ENCODE measurements at regions not wholly inside any gene's neighbourhood (a gene's known extent, or its start where the extent isn't known, plus 50 kb on each side); places are given as distances from the start of the nearest gene placed in this dataset.

DNA sequence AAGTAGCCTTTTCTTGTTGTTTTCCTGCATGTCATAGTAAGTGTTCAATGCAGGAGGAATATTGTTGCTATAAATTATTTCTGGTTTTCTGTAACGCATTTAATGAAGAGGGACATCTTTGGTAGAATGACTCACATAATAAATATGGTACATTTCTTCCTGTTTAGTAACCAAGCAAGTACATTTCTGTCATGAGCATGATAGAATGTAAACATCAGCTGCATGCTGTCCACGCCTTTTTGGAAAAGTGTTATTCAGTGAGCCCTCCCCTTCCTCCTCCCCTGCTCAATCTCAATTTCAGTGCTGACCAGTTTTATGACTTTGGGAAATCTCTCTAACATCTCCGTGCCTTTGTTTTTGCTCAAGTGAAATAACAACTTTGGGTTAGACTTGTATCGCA, 664.0 kb downstream of the XPNPEP1 start:
- H3K27ac ChIP-seq (ENCODE audit: low read depth, low read length, poor library complexity, severe bottlenecking): no peak overlapping the region
- H2AFZ ChIP-seq (ENCODE audit: low read length): no peak overlapping the region
- H3K4me3 ChIP-seq (ENCODE audit: low read depth, low read length, poor library complexity, severe bottlenecking): no peak overlapping the region
- no peaks in the 10 kb centered on the region for H3K79me2 ChIP-seq (ENCODE audit: insufficient read depth, low read length)
- H3K9me2 ChIP-seq (ENCODE audit: low read depth, low read length): no peaks in the 10 kb centered on the region
- H3K27me3 ChIP-seq (ENCODE audit: insufficient read depth, low read length): no peaks in the 10 kb centered on the region
- no peak overlapping the region for H3K4me2 ChIP-seq (ENCODE audit: low read length)
- H3K9me3 ChIP-seq (ENCODE audit: low read length): no peaks in the 10 kb centered on the region
- H4K20me1 ChIP-seq (ENCODE audit: insufficient read depth, low read length): no peaks in the 10 kb centered on the region
- no peaks in the 10 kb centered on the region for H3F3A ChIP-seq (ENCODE audit: insufficient read depth, low read length)
- no peaks in the 10 kb centered on the region for H3K36me3 ChIP-seq (ENCODE audit: insufficient read depth, low read length)
- no peak overlapping the region for H3K9ac ChIP-seq (ENCODE audit: low read length)
- TF ChIP-seq EZH2 (IDR thresholded peaks at IDR 0.05; ENCODE audit: borderline replicate concordance, low read length): no peak
- TF ChIP-seq, protein P1, sequence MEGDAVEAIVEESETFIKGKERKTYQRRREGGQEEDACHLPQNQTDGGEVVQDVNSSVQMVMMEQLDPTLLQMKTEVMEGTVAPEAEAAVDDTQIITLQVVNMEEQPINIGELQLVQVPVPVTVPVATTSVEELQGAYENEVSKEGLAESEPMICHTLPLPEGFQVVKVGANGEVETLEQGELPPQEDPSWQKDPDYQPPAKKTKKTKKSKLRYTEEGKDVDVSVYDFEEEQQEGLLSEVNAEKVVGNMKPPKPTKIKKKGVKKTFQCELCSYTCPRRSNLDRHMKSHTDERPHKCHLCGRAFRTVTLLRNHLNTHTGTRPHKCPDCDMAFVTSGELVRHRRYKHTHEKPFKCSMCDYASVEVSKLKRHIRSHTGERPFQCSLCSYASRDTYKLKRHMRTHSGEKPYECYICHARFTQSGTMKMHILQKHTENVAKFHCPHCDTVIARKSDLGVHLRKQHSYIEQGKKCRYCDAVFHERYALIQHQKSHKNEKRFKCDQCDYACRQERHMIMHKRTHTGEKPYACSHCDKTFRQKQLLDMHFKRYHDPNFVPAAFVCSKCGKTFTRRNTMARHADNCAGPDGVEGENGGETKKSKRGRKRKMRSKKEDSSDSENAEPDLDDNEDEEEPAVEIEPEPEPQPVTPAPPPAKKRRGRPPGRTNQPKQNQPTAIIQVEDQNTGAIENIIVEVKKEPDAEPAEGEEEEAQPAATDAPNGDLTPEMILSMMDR (IDR thresholded peaks at IDR 0.05; ENCODE audit: low read length): no peak
- no peaks in the 10 kb centered on the region for H3K4me1 ChIP-seq (ENCODE audit: insufficient read depth, low read length, severe bottlenecking)

DNA sequence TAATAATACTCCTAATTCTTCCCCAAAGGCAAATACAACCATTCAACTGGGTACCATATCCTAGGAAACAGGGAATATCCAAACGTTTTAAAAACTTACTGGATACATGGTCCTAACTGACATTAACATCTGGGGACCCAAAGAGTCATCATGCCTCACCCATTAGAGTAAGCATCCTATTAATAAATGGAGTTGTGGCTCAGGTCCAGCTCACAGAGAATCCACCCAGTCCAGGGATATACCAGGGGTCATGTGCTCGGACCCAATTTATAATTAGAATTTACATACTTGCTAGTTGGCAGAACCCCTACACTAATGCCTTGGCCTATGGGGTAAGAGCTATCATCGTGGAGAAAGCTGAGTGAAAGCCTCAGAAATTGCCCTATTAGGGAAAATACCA, 670.0 kb downstream of the XPNPEP1 start:
- Histone ChIP-seq H2AFZ (ENCODE audit: low read length) (no peak overlapping the region), H3K27me3 (ENCODE audit: insufficient read depth, low read length) (no peaks in the 10 kb centered on the region), H3K4me3 (ENCODE audit: low read depth, low read length, poor library complexity, severe bottlenecking) (no peak overlapping the region), H3K4me2 (ENCODE audit: low read length) (no peak overlapping the region), H3K9ac (ENCODE audit: low read length) (no peak overlapping the region), H3K4me1 (ENCODE audit: insufficient read depth, low read length, severe bottlenecking) (no peaks in the 10 kb centered on the region), H3K36me3 (ENCODE audit: insufficient read depth, low read length) (no peaks in the 10 kb centered on the region), H3K27ac (ENCODE audit: low read depth, low read length, poor library complexity, severe bottlenecking) (no peak overlapping the region), H3F3A (ENCODE audit: insufficient read depth, low read length) (no peaks in the 10 kb centered on the region), H4K20me1 (ENCODE audit: insufficient read depth, low read length) (no peaks in the 10 kb centered on the region), H3K9me2 (ENCODE audit: low read depth, low read length) (no peaks in the 10 kb centered on the region), H3K79me2 (ENCODE audit: insufficient read depth, low read length) (no peaks in the 10 kb centered on the region), H3K9me3 (ENCODE audit: low read length) (no peaks in the 10 kb centered on the region)
- no peak for TF ChIP-seq EZH2 (IDR thresholded peaks at IDR 0.05; ENCODE audit: borderline replicate concordance, low read length)
- TF ChIP-seq, protein P1 (IDR thresholded peaks at IDR 0.05; ENCODE audit: low read length): no peak

DNA sequence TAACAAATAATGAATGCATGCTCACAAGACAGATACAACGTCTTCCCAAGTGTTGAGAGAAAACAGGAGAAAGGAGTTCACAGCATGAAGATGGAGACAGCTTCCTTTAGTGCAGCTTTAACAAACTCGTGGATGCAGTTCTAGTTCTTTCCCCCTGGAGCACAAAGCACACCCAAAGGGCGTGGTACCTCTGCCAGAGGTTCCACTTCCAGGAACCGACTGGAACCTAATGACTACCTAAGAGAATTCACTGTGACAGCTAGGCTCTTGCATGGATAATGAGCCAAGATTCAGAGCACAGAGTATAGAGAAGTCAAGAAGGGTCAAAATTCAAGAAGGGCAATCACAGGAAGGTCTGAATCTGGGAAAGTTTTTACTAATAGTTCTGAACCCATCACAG, 673.2 kb downstream of the XPNPEP1 start:
- Histone ChIP-seq H3K4me3 (ENCODE audit: low read depth, low read length, poor library complexity, severe bottlenecking) (no peak overlapping the region), H3K9ac (ENCODE audit: low read length) (no peak overlapping the region), H3K27ac (ENCODE audit: low read depth, low read length, poor library complexity, severe bottlenecking) (no peak overlapping the region), H3K36me3 (ENCODE audit: insufficient read depth, low read length) (no peaks in the 10 kb centered on the region), H3K9me3 (ENCODE audit: low read length) (no peaks in the 10 kb centered on the region), H3K9me2 (ENCODE audit: low read depth, low read length) (no peaks in the 10 kb centered on the region), H3K27me3 (ENCODE audit: insufficient read depth, low read length) (no peaks in the 10 kb centered on the region), H2AFZ (ENCODE audit: low read length) (no peak overlapping the region), H4K20me1 (ENCODE audit: insufficient read depth, low read length) (no peaks in the 10 kb centered on the region), H3K79me2 (ENCODE audit: insufficient read depth, low read length) (no peaks in the 10 kb centered on the region), H3F3A (ENCODE audit: insufficient read depth, low read length) (no peaks in the 10 kb centered on the region), H3K4me2 (ENCODE audit: low read length) (no peak overlapping the region), H3K4me1 (ENCODE audit: insufficient read depth, low read length, severe bottlenecking) (no peaks in the 10 kb centered on the region)
- no peak for TF ChIP-seq EZH2 (IDR thresholded peaks at IDR 0.05; ENCODE audit: borderline replicate concordance, low read length)
- TF ChIP-seq, protein P1 (IDR thresholded peaks at IDR 0.05; ENCODE audit: low read length): no peak

Data from OCI-LY1 (cell line).